Activated CD8-positive, alpha-beta memory T cell treated with anti-CD3 and anti-CD28 coated beads, Interleukin-2, amount 10 ng/mL, durations not matched to agents 7 days and 5 days (primary cell): ENCODE measurements at regions not wholly inside any gene's neighbourhood (a gene's known extent, or its start where the extent isn't known, plus 50 kb on each side); places are given as distances from the start of the nearest gene placed in this dataset.

Experiments used
- ATAC-seq: fragments of 150-1000 bp; cut with Tn5 transposase; one replicate; pipeline ENCODE4 v1.10.0; 2021; ENCODE audit warnings: moderate library complexity
- CTCF ChIA-PET: fragments of 350-600 bp; sonication (Branson Sonifier 250); formaldehyde crosslinking; loops from one replicate; lab custom pipeline; 2021; ENCODE audit warnings: antibody characterized with exemption; lab: Charles Lee
- DNase-seq: peaks from one replicate; pipeline ENCODE4 v3.0.0-alpha.2; 2020
- H3K27ac Mint-ChIP-seq: one replicate; pipeline ENCODE4 v1.8.0; 2021; ENCODE audit warnings: mild to moderate bottlenecking, mixed read lengths
- H3K27me3 Mint-ChIP-seq: one replicate; pipeline ENCODE4 v1.8.0; 2021; ENCODE audit warnings: mixed read lengths
- H3K36me3 Mint-ChIP-seq: one replicate; pipeline ENCODE4 v1.8.0; 2021; ENCODE audit warnings: mild to moderate bottlenecking, mixed read lengths
- H3K4me1 Mint-ChIP-seq: one replicate; pipeline ENCODE4 v1.8.0; 2021; ENCODE audit warnings: mixed read lengths
- H3K4me3 Mint-ChIP-seq: one replicate; pipeline ENCODE4 v1.8.0; 2021; ENCODE audit warnings: mild to moderate bottlenecking, moderate library complexity, mixed read lengths
- H3K9me3 Mint-ChIP-seq: one replicate; pipeline ENCODE4 v1.8.0; 2022; ENCODE audit warnings: low read depth, mixed read lengths

DNA sequence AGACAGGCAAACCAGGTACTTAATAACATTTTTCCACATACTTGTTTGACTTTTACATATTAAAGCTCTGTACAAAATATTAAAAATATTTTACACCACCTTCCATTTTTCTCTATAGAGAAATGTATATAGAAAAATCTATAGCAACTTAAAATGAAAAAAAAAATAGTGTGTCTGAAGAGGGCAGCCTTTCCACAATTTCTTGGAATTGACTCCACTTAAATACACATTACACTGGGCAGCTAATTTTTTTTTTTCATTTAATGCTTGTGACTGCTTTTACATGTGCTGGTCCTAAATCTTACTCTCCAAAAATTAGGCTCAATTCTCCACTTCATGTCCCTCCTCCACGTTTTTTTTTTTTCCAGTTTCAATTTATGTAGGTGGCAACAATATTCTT, 427.0 kb upstream of the RBMS3 start:
- CTCF ChIA-PET = no interaction called here
- no peaks in the 10 kb centered on the region for H3K4me1 Mint-ChIP-seq

DNA sequence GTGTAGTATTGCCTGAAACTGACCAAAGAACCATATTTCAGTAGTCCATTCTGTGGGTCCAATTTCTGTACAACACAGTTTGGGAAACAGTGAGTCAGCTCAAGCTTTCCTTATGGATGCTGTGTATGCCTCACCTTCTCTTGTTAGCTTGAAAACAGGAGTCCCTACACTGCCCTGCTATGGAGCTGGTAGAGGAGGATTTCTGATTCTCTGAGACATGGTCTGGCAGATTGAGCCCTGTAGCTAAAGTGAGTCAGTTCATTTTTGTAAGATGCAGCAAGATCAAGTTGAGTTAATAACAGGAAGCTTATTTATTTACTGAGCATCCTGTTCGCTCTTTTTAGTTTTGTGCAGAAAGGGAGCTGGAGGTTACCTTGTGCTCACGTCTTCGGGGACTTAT, 424.1 kb upstream of the RBMS3 start:
- Mint-ChIP-seq H3K4me1 (no peaks in the 10 kb centered on the region), H3K4me3 (no peak overlapping the region), H3K27me3 (peaks cover 4% of the 10 kb centered on the region), H3K9me3 (peaks cover 2% of the 10 kb centered on the region), H3K27ac (no peak overlapping the region), H3K36me3 (no peaks in the 10 kb centered on the region)
- DNase-seq = no peak
- ATAC-seq = no peak
- CTCF ChIA-PET = no interaction called here

More for the DNA sequence above, 427.0 kb upstream of the RBMS3 start:
- Mint-ChIP-seq H3K9me3 (peaks cover 2% of the 10 kb centered on the region), H3K4me3 (no peak overlapping the region), H3K36me3 (no peaks in the 10 kb centered on the region), H3K27ac (no peak overlapping the region), H3K27me3 (peaks cover 6% of the 10 kb centered on the region)
- ATAC-seq (no peak), DNase-seq (no peak)

DNA sequence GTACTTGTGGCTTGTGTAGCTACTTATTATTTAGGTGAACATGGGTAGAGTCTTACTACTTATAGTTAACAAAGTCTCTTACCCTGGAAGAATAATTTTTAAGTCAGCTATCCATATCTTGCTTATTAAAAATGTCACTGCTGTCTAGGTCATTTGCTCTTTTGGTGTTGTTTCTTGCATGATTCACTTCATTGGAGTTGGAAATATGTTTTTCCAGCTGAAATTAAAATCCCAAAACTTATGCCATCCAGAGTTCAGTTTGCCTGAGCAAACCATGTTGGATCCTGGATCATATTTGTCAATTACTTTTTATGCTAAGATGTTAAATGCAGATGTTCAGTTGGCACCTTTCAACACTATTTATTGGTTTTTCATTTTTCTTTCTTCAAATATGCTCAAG, 421.0 kb upstream of the RBMS3 start:
- ATAC-seq = no peak

DNA sequence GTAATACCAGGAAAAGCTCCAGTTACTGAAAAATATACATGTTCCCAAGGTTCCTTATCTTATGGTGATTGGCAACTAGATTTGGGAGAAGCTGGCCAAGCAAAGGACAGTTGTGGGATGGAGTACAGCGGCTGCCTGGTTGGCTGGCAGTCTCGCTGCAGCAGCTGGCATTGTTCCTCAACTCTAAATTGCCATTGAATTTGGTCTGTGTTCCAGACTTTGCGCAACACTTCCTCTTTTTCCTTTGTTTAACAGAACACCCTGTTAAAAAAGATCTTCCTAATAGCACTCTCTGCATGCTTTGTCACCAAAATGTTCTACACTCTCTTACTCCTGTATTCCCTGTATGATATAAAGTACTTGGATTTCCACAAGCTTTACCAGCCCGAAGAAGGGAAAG, 420.6 kb upstream of the RBMS3 start:
- CTCF ChIA-PET = no interaction called here
- ATAC-seq (no peak), DNase-seq (no peak)
- H3K9me3 Mint-ChIP-seq = peaks cover 2% of the 10 kb centered on the region
- no peaks in the 10 kb centered on the region for H3K4me1 Mint-ChIP-seq
- no peaks in the 10 kb centered on the region for H3K36me3 Mint-ChIP-seq
- H3K27ac Mint-ChIP-seq = no peak overlapping the region
- H3K4me3 Mint-ChIP-seq = no peak overlapping the region
- peaks cover 4% of the 10 kb centered on the region for H3K27me3 Mint-ChIP-seq

More for the DNA sequence above, 421.0 kb upstream of the RBMS3 start:
- Mint-ChIP-seq H3K27ac (no peak overlapping the region), H3K9me3 (peaks cover 2% of the 10 kb centered on the region), H3K27me3 (peaks cover 4% of the 10 kb centered on the region), H3K4me1 (no peaks in the 10 kb centered on the region), H3K36me3 (no peaks in the 10 kb centered on the region), H3K4me3 (no peak overlapping the region)
- CTCF ChIA-PET = no interaction called here
- no peak for DNase-seq

DNA sequence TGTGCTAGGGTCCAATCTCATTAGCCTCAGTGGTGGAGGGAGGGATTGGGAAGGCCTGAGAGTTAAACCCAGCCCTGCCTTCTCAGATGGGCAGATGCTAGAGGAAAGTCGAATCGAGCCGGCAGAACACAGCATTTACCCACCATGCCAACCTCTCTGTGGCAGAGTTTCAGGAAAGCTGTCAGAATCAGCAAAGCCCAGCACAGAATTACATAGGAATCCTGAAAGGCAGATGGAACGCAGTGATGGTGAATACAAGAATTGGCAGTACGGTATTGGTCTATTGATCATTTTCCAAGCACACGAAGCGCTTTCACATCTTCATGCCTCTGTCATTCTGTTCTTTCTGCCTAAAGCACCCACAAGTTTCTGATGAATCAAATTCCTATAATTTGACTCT, 417.7 kb upstream of the RBMS3 start:
- Mint-ChIP-seq H3K27ac (no peak overlapping the region), H3K4me3 (no peak overlapping the region), H3K27me3 (peaks cover 4% of the 10 kb centered on the region), H3K36me3 (no peaks in the 10 kb centered on the region), H3K4me1 (no peaks in the 10 kb centered on the region), H3K9me3 (no peaks in the 10 kb centered on the region)
- no peak for ATAC-seq
- CTCF ChIA-PET = no interaction called here
- no peak for DNase-seq

DNA sequence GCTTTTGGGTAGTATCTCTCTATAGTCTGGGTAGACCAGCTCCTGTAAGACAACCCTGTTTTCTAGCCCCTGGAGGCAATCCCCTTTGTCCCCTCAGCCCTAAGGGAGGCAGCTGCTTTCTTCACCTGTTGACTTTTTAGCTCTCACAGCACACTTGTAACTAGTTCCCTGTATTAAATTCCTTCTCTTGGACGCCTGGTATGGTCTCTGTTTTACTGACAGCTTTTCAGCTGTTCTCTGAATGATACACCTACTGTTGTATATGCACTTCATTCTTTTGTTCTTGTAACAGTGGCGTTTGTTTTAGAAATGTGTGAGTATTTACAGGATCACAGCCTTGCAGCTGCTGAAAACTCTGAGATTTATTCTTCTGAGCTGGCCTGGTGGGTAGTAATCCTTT, 413.0 kb upstream of the RBMS3 start:
- no peak overlapping the region for H3K4me3 Mint-ChIP-seq

DNA sequence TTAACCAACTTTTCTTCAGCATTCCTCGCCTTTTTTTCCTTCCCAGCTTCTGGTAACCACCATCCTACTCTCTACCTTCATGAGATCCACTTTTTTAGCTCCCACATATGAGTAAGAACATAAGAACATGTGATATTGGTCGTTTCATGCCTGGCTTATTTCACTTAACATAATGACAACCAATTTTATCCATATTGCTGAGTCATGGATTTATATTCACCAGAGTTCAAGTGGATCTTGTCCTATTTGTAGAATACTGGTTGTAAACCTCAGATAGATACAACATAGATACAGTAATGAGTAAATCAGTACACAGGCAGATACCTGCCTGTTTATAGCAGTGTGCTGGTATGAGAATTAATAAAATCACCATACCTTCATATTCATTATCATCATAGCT, 412.0 kb upstream of the RBMS3 start:
- no peak overlapping the region for H3K27ac Mint-ChIP-seq

More for the DNA sequence above, 413.0 kb upstream of the RBMS3 start:
- Mint-ChIP-seq H3K27ac (no peak overlapping the region), H3K36me3 (no peaks in the 10 kb centered on the region), H3K27me3 (no peaks in the 10 kb centered on the region), H3K9me3 (peaks cover 2% of the 10 kb centered on the region), H3K4me1 (no peaks in the 10 kb centered on the region)
- no peak for ATAC-seq
- CTCF ChIA-PET = no interaction called here
- no peak for DNase-seq

DNA sequence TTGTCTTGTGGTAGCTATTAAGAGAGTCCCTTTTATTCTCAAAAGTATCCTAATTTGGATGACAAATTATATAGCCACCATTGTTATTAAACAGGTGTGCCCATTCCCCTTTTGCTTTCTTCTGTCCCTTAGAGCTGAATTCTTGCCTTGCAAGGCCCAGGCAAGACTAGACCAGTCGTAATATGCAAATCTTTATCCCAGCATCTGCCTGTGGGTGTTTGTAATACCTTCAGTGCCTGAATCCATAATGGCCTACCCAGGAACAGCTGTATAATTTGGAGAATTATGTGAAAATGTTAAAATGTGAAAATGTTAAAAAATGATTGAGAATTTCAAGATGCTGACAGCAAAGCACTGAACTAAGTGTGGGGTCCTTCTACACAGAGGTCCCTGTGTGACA, 403.0 kb upstream of the RBMS3 start:
- no peak overlapping the region for H3K27ac Mint-ChIP-seq
- DNase-seq (no peak), ATAC-seq (no peak)
- H3K4me3 Mint-ChIP-seq = no peak overlapping the region
- no peaks in the 10 kb centered on the region for H3K4me1 Mint-ChIP-seq
- no peaks in the 10 kb centered on the region for H3K27me3 Mint-ChIP-seq
- CTCF ChIA-PET = no interaction called here
- H3K36me3 Mint-ChIP-seq = no peaks in the 10 kb centered on the region
- peaks cover 5% of the 10 kb centered on the region for H3K9me3 Mint-ChIP-seq

More for the DNA sequence above, 412.0 kb upstream of the RBMS3 start:
- Mint-ChIP-seq H3K36me3 (no peaks in the 10 kb centered on the region), H3K27me3 (no peaks in the 10 kb centered on the region), H3K9me3 (peaks cover 2% of the 10 kb centered on the region), H3K4me1 (no peaks in the 10 kb centered on the region), H3K4me3 (no peak overlapping the region)
- DNase-seq = no peak
- no peak for ATAC-seq
- CTCF ChIA-PET = no interaction called here

DNA sequence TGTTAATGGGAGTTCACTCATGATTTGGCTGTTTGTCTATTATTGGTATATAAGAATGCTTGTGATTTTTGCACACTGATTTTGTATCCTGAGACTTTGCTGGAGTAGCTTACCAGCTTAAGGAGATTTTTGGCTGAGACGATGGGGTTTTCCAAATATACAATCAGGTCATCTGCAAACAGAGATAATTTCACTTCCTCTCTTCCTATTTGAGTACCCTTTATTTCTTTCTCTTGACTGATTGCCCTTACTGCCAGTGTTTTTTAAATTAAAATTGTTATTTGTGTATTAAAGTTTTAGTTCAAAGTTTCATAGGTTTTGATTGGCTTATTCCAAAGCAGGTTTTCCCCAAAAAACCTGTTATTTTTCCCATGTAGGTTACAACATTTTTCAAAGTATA, 390.5 kb upstream of the RBMS3 start:
- DNase-seq (no peak), ATAC-seq (no peak)
- no peaks in the 10 kb centered on the region for H3K36me3 Mint-ChIP-seq
- peaks cover 3% of the 10 kb centered on the region for H3K9me3 Mint-ChIP-seq
- H3K4me1 Mint-ChIP-seq = no peaks in the 10 kb centered on the region
- CTCF ChIA-PET = no interaction called here
- no peak overlapping the region for H3K27ac Mint-ChIP-seq
- H3K4me3 Mint-ChIP-seq = no peak overlapping the region
- H3K27me3 Mint-ChIP-seq = peaks cover 2% of the 10 kb centered on the region

DNA sequence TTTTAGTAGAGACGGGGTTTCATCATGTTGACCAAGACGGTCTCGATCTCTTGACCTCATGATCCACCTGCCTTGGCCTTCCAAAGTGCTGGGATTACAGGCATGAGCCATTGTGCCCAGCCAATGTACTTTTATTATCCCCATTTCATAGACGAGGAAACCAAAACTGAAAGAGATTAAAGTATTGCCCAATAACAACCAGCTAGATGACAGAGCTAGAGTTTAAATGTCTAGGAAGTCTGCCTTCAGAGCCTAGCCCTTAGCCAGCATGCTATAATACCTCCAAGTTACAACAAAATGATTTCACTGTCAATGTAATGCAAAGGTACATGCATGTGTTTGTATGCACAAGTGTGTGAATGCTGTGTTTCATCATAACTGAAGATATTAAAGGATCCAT, 389.4 kb upstream of the RBMS3 start:
- CTCF ChIA-PET = no interaction called here
- no peaks in the 10 kb centered on the region for H3K4me1 Mint-ChIP-seq
- ATAC-seq (no peak), DNase-seq (no peak)
- H3K27ac Mint-ChIP-seq = no peak overlapping the region
- peaks cover 2% of the 10 kb centered on the region for H3K27me3 Mint-ChIP-seq
- H3K9me3 Mint-ChIP-seq = peaks cover 3% of the 10 kb centered on the region
- no peaks in the 10 kb centered on the region for H3K36me3 Mint-ChIP-seq
- H3K4me3 Mint-ChIP-seq = no peak overlapping the region

DNA sequence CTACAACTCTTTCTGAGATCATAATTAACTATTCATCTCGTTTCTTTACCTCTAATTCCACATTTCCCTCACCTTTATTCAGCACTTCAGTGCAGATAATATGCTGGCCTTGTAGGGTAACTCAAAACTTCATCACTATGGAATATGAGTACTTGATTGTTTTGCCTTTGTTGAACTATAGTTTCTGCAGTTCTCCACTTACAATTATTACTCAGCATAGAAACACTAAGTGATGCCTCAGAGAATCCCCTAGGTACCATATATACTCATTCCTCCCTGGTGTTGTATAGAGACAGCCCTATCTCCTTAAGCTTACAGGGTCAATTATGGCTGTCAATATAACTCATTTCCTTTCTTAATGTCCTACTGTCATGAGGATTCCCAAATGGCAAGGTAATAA, 380.6 kb upstream of the RBMS3 start:
- DNase-seq = no peak
- no peaks in the 10 kb centered on the region for H3K27me3 Mint-ChIP-seq
- no peaks in the 10 kb centered on the region for H3K9me3 Mint-ChIP-seq
- CTCF ChIA-PET = no interaction called here
- no peak overlapping the region for H3K27ac Mint-ChIP-seq
- no peaks in the 10 kb centered on the region for H3K4me1 Mint-ChIP-seq
- no peak for ATAC-seq
- no peak overlapping the region for H3K4me3 Mint-ChIP-seq
- H3K36me3 Mint-ChIP-seq = no peaks in the 10 kb centered on the region

DNA sequence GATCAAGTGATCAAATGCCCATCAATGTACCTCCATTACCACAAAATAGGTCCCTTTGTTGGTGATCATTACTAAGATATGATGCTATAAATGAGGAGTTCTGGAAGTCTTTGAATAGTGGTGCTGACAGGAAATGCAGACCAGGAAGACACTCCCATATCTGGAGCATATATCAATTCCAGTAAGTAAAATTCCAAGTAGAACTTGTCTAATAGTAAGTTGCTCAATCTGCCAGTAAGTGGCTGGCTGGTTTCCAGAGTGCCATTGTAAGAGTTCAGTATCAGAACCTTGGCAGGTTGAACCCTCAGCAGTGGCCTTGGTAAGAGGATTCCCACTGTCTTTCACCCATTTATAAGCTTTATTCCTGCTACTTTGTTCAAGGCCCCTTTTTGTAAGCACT, 379.9 kb upstream of the RBMS3 start:
- no peak overlapping the region for H3K4me3 Mint-ChIP-seq
- CTCF ChIA-PET = no interaction called here

DNA sequence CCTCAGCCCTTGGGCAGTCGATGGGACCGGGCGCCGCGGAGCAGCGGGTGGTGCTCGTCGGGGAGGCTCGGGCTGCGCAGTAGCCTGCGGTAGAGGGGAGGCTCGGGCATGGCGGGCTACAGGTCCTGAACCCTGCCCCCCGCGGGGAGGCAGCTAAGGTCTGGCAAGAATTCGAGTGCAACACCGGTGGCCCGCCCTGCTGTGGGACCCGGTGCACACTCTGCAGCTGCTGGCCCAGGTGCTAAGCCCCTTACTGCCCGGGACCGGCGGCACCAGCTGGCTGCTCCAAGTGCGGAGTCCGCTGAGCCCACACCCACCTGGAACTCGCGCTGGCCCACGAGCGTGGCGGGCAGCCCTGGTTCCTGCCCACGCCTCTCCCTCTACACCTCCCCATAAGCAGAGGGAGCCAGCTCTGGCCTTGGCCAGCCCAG, 377.7 kb upstream of the RBMS3 start:
- Mint-ChIP-seq H3K36me3 (no peaks in the 10 kb centered on the region), H3K27ac (no peak overlapping the region), H3K4me3 (no peak overlapping the region), H3K27me3 (no peaks in the 10 kb centered on the region), H3K4me1 (no peaks in the 10 kb centered on the region), H3K9me3 (no peaks in the 10 kb centered on the region)
- ATAC-seq (no peak), DNase-seq (no peak)
- CTCF ChIA-PET = no interaction called here

More for the DNA sequence above, 379.9 kb upstream of the RBMS3 start:
- ATAC-seq (no peak), DNase-seq (no peak)
- H3K4me1 Mint-ChIP-seq = no peaks in the 10 kb centered on the region
- H3K27me3 Mint-ChIP-seq = no peaks in the 10 kb centered on the region
- H3K9me3 Mint-ChIP-seq = no peaks in the 10 kb centered on the region
- H3K27ac Mint-ChIP-seq = no peak overlapping the region
- no peaks in the 10 kb centered on the region for H3K36me3 Mint-ChIP-seq

DNA sequence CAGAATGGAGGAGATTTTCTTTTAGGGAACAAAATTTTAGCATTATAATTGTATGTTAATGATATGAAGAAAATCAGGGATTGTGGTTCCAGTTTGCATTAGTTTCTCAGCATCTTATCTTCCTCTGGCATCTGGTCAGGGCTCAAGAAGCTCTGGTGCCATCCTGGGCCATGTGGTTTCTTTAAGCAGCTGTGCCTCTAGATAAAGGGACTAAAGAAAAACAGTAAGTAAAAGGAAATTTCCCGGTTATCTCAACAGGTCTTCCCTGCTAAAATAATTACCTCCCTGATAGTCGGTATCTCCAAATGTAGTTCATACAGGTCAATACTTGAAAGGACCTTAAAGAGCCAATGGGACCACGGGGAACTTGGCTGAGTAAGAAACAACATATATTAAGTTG, 375.1 kb upstream of the RBMS3 start:
- Mint-ChIP-seq H3K4me3 (no peak overlapping the region), H3K9me3 (no peaks in the 10 kb centered on the region), H3K27ac (no peak overlapping the region), H3K36me3 (no peaks in the 10 kb centered on the region), H3K27me3 (no peaks in the 10 kb centered on the region), H3K4me1 (no peaks in the 10 kb centered on the region)
- ATAC-seq (no peak), DNase-seq (no peak)
- CTCF ChIA-PET = no interaction called here
